ENCODE measurements at regions not wholly inside any gene's neighbourhood (a gene's known extent, or its start where the extent isn't known, plus 50 kb on each side); places are given as distances from the start of the nearest gene placed in this dataset.

- TF ChIP-seq POLR2A (IDR thresholded peaks at IDR 0.05; ENCODE audit: low read length) (no peak), GATA1 (IDR thresholded peaks at IDR 0.05; ENCODE audit: low read depth, low read length) (no peak)
These were observed 53.8 kb downstream of the TEX44 start for GRCh38 chr2:231646476-231646875.

All from erythroblast (primary cell).